DMS153 (cell line): ENCODE measurements at regions not wholly inside any gene's neighbourhood (a gene's known extent, or its start where the extent isn't known, plus 50 kb on each side); places are given as distances from the start of the nearest gene placed in this dataset.
"Not testable (repeated sequence)": the region's sequence is repeated elsewhere in the genome, so short reads cannot be mapped to it uniquely, and the experiment has no call there.

Experiments used
- DNase-seq: peaks from one replicate; lab custom pipeline; 2025; lab: John Stamatoyannopoulos, UW

GRCh38 chr9:89695979-89696378, 91.2 kb downstream of the GADD45G start:
- DNase-seq, result not testable (repeated sequence)

GRCh38 chr9:89696780-89697179, 92.0 kb downstream of the GADD45G start:
- no peak for DNase-seq

- no peak for DNase-seq
These were observed 92.7 kb downstream of the GADD45G start for GRCh38 chr9:89697553-89697952.

- DNase-seq, result no peak
These were observed 93.7 kb downstream of the GADD45G start for GRCh38 chr9:89698411-89699005.

- no peak for DNase-seq
These were observed 94.8 kb downstream of the GADD45G start for GRCh38 chr9:89699646-89700045.

- DNase-seq, result no peak
These were observed 96.5 kb downstream of the GADD45G start for GRCh38 chr9:89701221-89701798.

- no peak for DNase-seq
These were observed 97.6 kb downstream of the GADD45G start for GRCh38 chr9:89702401-89702800.

- no peak for DNase-seq
These were observed 100.8 kb downstream of the GADD45G start for GRCh38 chr9:89705651-89706050.

- no peak for DNase-seq
These were observed 101.3 kb downstream of the GADD45G start for GRCh38 chr9:89706086-89706485.

GRCh38 chr9:89706731-89707191, 101.9 kb downstream of the GADD45G start:
- no peak for DNase-seq

- no peak for DNase-seq
These were observed 105.9 kb downstream of the GADD45G start for GRCh38 chr9:89710697-89711096.

- DNase-seq, result no peak
These were observed 107.1 kb downstream of the GADD45G start for GRCh38 chr9:89711866-89712265.

GRCh38 chr9:89712283-89712682, 107.5 kb downstream of the GADD45G start:
- no peak for DNase-seq

GRCh38 chr9:89714321-89714720, 109.5 kb downstream of the GADD45G start:
- no peak for DNase-seq

- no peak for DNase-seq
These were observed 110.6 kb downstream of the GADD45G start for GRCh38 chr9:89715318-89715858.

GRCh38 chr9:89715881-89716280, 111.1 kb downstream of the GADD45G start:
- no peak for DNase-seq

- DNase-seq, result no peak
These were observed 111.7 kb downstream of the GADD45G start for GRCh38 chr9:89716559-89716958.

GRCh38 chr9:89718176-89718575, 113.4 kb downstream of the GADD45G start:
- DNase-seq, result no peak

- no peak for DNase-seq
These were observed 113.8 kb downstream of the GADD45G start for GRCh38 chr9:89718651-89719050.

- no peak for DNase-seq
These were observed 114.4 kb downstream of the GADD45G start for GRCh38 chr9:89719202-89719601.

- no peak for DNase-seq
These were observed 115.9 kb downstream of the GADD45G start for GRCh38 chr9:89720696-89721175.

GRCh38 chr9:89721176-89721700, 116.4 kb downstream of the GADD45G start:
- DNase-seq, result peak; percentile 41

GRCh38 chr9:89721971-89722530, 117.2 kb downstream of the GADD45G start:
- no peak for DNase-seq
